ENCODE measurements at regions not wholly inside any gene's neighbourhood (a gene's known extent, or its start where the extent isn't known, plus 50 kb on each side); places are given as distances from the start of the nearest gene placed in this dataset.

DNA sequence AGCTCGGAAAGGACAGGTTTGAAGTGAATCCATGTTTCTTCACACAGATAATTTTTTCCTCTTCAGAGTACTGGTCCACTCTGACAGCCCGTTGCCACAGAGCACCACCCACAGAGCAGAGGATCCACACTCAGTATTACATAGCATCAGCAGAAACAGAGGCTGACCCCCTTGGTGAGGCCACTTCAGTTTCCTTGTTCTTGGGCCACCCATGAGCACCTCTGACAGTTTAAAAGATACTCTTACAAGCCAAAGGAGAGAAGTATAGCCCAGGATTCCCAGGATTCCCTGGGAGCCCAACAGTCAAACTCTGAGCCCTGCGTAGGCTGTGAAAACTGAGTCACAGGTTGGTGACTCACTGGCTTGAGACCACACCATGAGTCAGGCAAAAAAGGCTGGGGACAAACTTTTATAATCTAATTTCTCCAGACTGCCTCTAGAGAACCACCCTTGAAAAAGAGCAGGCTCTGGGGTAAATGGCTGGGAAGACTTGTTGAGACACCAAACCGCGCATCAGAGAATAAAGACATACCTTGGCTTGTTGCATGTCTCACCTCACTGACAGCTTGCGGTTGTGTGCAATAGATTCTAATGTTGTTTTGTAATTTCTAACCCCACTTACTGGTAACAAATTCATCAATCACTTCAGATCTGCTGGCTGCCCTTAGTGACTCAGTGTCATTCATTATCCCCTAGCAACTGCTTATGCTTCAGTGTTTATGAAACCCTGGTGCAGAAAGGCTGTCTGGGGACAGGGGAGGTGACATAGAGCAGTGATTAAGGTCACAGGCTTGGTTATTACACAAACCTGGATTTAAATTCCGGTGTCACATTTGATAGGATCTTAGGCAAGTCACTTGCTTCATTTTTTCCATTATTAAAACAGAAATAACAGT is 56.9 kb upstream of the PRSS23 start (continued):
- TF ChIP-seq, protein P1, sequence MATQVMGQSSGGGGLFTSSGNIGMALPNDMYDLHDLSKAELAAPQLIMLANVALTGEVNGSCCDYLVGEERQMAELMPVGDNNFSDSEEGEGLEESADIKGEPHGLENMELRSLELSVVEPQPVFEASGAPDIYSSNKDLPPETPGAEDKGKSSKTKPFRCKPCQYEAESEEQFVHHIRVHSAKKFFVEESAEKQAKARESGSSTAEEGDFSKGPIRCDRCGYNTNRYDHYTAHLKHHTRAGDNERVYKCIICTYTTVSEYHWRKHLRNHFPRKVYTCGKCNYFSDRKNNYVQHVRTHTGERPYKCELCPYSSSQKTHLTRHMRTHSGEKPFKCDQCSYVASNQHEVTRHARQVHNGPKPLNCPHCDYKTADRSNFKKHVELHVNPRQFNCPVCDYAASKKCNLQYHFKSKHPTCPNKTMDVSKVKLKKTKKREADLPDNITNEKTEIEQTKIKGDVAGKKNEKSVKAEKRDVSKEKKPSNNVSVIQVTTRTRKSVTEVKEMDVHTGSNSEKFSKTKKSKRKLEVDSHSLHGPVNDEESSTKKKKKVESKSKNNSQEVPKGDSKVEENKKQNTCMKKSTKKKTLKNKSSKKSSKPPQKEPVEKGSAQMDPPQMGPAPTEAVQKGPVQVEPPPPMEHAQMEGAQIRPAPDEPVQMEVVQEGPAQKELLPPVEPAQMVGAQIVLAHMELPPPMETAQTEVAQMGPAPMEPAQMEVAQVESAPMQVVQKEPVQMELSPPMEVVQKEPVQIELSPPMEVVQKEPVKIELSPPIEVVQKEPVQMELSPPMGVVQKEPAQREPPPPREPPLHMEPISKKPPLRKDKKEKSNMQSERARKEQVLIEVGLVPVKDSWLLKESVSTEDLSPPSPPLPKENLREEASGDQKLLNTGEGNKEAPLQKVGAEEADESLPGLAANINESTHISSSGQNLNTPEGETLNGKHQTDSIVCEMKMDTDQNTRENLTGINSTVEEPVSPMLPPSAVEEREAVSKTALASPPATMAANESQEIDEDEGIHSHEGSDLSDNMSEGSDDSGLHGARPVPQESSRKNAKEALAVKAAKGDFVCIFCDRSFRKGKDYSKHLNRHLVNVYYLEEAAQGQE (IDR thresholded peaks at IDR 0.05; ENCODE audit: borderline replicate concordance) = no peak
- TF ChIP-seq, protein P1 (CRISPR knock-in tag; IDR thresholded peaks at IDR 0.05; ENCODE audit: low read depth) = no peak
- TF ChIP-seq SMAD1 (IDR thresholded peaks at IDR 0.05; ENCODE audit: low read depth, low read length, partially characterized antibody) (no peak), THRA (IDR thresholded peaks at IDR 0.05) (peak; percentile 76), SRSF7 (optimal IDR thresholded peaks at IDR 0.05; ENCODE audit: low read depth, low read length) (no peak), FOXJ2 (tag; IDR thresholded peaks at IDR 0.05) (peak; percentile 93), SMARCB1 (IDR thresholded peaks at IDR 0.05; ENCODE audit: insufficient read length, low read depth) (no peak), SLC30A9 (CRISPR knock-in tag; IDR thresholded peaks at IDR 0.05) (no peak), ZNF280A (IDR thresholded peaks at IDR 0.05; ENCODE audit: low read depth, partially characterized antibody) (no peak)

All from K562 (cell line).